ENCODE measurements at regions not wholly inside any gene's neighbourhood (a gene's known extent, or its start where the extent isn't known, plus 50 kb on each side); places are given as distances from the start of the nearest gene placed in this dataset.

GRCh38 chr20:22411627-22412450, 172.5 kb downstream of the FOXA2 start:
- TF ChIP-seq, protein P1, sequence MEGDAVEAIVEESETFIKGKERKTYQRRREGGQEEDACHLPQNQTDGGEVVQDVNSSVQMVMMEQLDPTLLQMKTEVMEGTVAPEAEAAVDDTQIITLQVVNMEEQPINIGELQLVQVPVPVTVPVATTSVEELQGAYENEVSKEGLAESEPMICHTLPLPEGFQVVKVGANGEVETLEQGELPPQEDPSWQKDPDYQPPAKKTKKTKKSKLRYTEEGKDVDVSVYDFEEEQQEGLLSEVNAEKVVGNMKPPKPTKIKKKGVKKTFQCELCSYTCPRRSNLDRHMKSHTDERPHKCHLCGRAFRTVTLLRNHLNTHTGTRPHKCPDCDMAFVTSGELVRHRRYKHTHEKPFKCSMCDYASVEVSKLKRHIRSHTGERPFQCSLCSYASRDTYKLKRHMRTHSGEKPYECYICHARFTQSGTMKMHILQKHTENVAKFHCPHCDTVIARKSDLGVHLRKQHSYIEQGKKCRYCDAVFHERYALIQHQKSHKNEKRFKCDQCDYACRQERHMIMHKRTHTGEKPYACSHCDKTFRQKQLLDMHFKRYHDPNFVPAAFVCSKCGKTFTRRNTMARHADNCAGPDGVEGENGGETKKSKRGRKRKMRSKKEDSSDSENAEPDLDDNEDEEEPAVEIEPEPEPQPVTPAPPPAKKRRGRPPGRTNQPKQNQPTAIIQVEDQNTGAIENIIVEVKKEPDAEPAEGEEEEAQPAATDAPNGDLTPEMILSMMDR (IDR thresholded peaks at IDR 0.05; ENCODE audit: unreplicated experiment), result no peak
- H3K27me3 Mint-ChIP-seq (ENCODE audit: unreplicated experiment), result no peaks in the 10 kb centered on the region
- no peaks in the 10 kb centered on the region for H3K9me3 Mint-ChIP-seq (ENCODE audit: unreplicated experiment)
- DNase-seq (ENCODE audit: low spot score), result no peak
- H3K27ac Mint-ChIP-seq (ENCODE audit: unreplicated experiment), result no peak overlapping the region
- no peaks in the 10 kb centered on the region for H3K36me3 Mint-ChIP-seq (ENCODE audit: low read depth, unreplicated experiment)
- peaks cover 8% of the 10 kb centered on the region for H3K4me1 Mint-ChIP-seq (ENCODE audit: unreplicated experiment)
- H3K4me3 Mint-ChIP-seq (ENCODE audit: unreplicated experiment), result no peak overlapping the region

DNA sequence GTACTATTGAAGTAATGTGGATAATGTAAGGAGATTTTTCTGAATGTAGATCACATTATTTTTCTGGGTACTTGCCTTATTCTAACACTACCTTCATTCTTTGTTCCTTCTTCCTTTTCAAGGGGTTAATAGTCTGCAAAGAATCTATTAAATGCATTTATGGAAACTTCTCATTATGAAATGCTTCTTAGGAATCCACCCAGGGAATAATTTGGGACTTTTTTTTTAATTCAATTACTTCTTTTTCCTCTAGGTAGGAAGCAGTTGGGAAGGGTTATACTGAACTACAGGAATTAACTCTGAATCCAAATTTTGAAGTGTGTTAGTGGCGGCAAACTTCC, 173.1 kb downstream of the FOXA2 start:
- no peak overlapping the region for H3K27ac Mint-ChIP-seq (ENCODE audit: unreplicated experiment)
- H3K27me3 Mint-ChIP-seq (ENCODE audit: unreplicated experiment), result no peaks in the 10 kb centered on the region
- TF ChIP-seq, protein P1 (IDR thresholded peaks at IDR 0.05; ENCODE audit: unreplicated experiment), result no peak
- peaks cover 10% of the 10 kb centered on the region for H3K4me1 Mint-ChIP-seq (ENCODE audit: unreplicated experiment)
- H3K4me3 Mint-ChIP-seq (ENCODE audit: unreplicated experiment), result no peak overlapping the region
- DNase-seq (ENCODE audit: low spot score), result no peak
- H3K9me3 Mint-ChIP-seq (ENCODE audit: unreplicated experiment), result no peaks in the 10 kb centered on the region
- no peaks in the 10 kb centered on the region for H3K36me3 Mint-ChIP-seq (ENCODE audit: low read depth, unreplicated experiment)

- no peaks in the 10 kb centered on the region for H3K9me3 Mint-ChIP-seq (ENCODE audit: unreplicated experiment)
- H3K4me3 Mint-ChIP-seq (ENCODE audit: unreplicated experiment), result no peak overlapping the region
- peaks cover 10% of the 10 kb centered on the region for H3K4me1 Mint-ChIP-seq (ENCODE audit: unreplicated experiment)
- H3K36me3 Mint-ChIP-seq (ENCODE audit: low read depth, unreplicated experiment), result no peaks in the 10 kb centered on the region
- TF ChIP-seq, protein P1 (IDR thresholded peaks at IDR 0.05; ENCODE audit: unreplicated experiment), result no peak
- H3K27ac Mint-ChIP-seq (ENCODE audit: unreplicated experiment), result no peak overlapping the region
- no peak for DNase-seq (ENCODE audit: low spot score)
- H3K27me3 Mint-ChIP-seq (ENCODE audit: unreplicated experiment), result no peaks in the 10 kb centered on the region
These were observed 173.7 kb downstream of the FOXA2 start for GRCh38 chr20:22410556-22411130.

GRCh38 chr20:22408521-22409402, 175.6 kb downstream of the FOXA2 start:
- Mint-ChIP-seq H3K4me1 (ENCODE audit: unreplicated experiment) (peaks cover 18% of the 10 kb centered on the region), H3K27me3 (ENCODE audit: unreplicated experiment) (peaks cover 1% of the 10 kb centered on the region), H3K9me3 (ENCODE audit: unreplicated experiment) (no peaks in the 10 kb centered on the region), H3K27ac (ENCODE audit: unreplicated experiment) (no peak overlapping the region), H3K36me3 (ENCODE audit: low read depth, unreplicated experiment) (no peaks in the 10 kb centered on the region), H3K4me3 (ENCODE audit: unreplicated experiment) (no peak overlapping the region)
- TF ChIP-seq, protein P1 (IDR thresholded peaks at IDR 0.05; ENCODE audit: unreplicated experiment), result no peak
- DNase-seq (ENCODE audit: low spot score), result no peak
